AG04449 (cell line): ENCODE measurements at regions not wholly inside any gene's neighbourhood (a gene's known extent, or its start where the extent isn't known, plus 50 kb on each side); places are given as distances from the start of the nearest gene placed in this dataset.

Experiments
- CTCF ChIA-PET: fragments of 350-600 bp; formaldehyde crosslinking; extraction: SDS; loops from one replicate; lab custom pipeline; 2021; ENCODE audit warnings: antibody characterized with exemption; lab: Yijun Ruan, JAX
- POLR2A ChIA-PET: fragments of 400-600, 350-600 bp; formaldehyde crosslinking; extraction: SDS; loops from one replicate; lab custom pipeline; 2020; ENCODE audit warnings: antibody characterized with exemption, inconsistent platforms; lab: Yijun Ruan, JAX
- DNase-seq: peaks from one replicate; pipeline ENCODE4 v3.0.0-alpha.2; 2010; ENCODE audit warnings: low read depth, low spot score
- H3K4me3 ChIP-seq: 2 replicates; pipeline ENCODE4 v1.5.1; 2011; ENCODE audit warnings: low read depth, mild to moderate bottlenecking, control low read depth, low read length
- TF ChIP-seq, protein P1 (sequence below): IDR thresholded peaks from one replicate; pipeline ENCODE4 v1.5.1; 2011; ENCODE audit warnings: mild to moderate bottlenecking, moderate library complexity, low read length, control low read depth, inconsistent platforms; ENCODE audit not compliant: insufficient read depth; ENCODE audit errors: missing control alignments

DNA sequence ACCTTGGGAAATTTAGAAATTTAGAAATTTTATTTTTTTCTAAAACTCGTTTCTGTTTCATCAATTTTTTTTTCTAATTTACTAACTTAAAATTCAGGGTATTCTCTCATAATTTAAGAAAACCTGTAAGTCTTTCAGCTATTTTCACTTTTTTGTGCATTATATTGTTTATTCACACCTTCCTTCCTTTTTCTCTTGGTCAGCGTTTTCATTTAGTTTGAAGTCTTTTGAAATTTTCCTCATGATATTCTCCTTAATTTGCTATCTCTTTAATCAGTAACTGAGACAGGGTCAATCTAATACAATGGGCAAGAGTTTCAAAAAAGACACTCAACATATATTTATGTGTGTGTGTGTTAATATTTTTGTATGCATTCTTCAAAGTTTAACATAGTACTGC, 50.5 kb upstream of the MSTN start:
- POLR2A ChIA-PET, result no interaction called here
- TF ChIP-seq, protein P1, sequence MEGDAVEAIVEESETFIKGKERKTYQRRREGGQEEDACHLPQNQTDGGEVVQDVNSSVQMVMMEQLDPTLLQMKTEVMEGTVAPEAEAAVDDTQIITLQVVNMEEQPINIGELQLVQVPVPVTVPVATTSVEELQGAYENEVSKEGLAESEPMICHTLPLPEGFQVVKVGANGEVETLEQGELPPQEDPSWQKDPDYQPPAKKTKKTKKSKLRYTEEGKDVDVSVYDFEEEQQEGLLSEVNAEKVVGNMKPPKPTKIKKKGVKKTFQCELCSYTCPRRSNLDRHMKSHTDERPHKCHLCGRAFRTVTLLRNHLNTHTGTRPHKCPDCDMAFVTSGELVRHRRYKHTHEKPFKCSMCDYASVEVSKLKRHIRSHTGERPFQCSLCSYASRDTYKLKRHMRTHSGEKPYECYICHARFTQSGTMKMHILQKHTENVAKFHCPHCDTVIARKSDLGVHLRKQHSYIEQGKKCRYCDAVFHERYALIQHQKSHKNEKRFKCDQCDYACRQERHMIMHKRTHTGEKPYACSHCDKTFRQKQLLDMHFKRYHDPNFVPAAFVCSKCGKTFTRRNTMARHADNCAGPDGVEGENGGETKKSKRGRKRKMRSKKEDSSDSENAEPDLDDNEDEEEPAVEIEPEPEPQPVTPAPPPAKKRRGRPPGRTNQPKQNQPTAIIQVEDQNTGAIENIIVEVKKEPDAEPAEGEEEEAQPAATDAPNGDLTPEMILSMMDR, result no peak
- no peak for DNase-seq
- CTCF ChIA-PET, result interaction anchor here (1.6 kb wide), 1 partner anchor 19 kb away, joined by 3 read pairs; no protein-coding TSS in a partner anchor
- H3K4me3 ChIP-seq, result no peak overlapping the region
